Stimulated activated effector memory CD8-positive, alpha-beta T cell treated with anti-CD3 and anti-CD28 coated beads, Interleukin-12 subunit alpha, Interleukin-12 subunit beta, amount 100 ng/mL, for 72 hours (primary cell): ENCODE measurements at regions not wholly inside any gene's neighbourhood (a gene's known extent, or its start where the extent isn't known, plus 50 kb on each side); places are given as distances from the start of the nearest gene placed in this dataset.
A peak's percentile ranks its signal among the peaks of the same experiment; 100 is the strongest.

Experiments used
- ATAC-seq: fragments of 150-1000 bp; cut with Tn5 transposase; 2 replicates; pipeline ENCODE4 v1.10.0; 2021
- DNase-seq, 2 donors: peaks; one replicate each; pipeline ENCODE4 v3.0.0; 2021 to 2022; ENCODE audit warnings: low spot score in 2 of 2
- H3K27ac Mint-ChIP-seq: one replicate; pipeline ENCODE4 v1.8.0; 2022; ENCODE audit warnings: mild to moderate bottlenecking, mixed read lengths
- H3K36me3 Mint-ChIP-seq: one replicate; pipeline ENCODE4 v1.8.0; 2022; ENCODE audit warnings: mild to moderate bottlenecking, mixed read lengths
- H3K4me1 Mint-ChIP-seq: one replicate; pipeline ENCODE4 v1.8.0; 2022; ENCODE audit warnings: mixed read lengths
- H3K4me3 Mint-ChIP-seq: one replicate; pipeline ENCODE4 v1.8.0; 2022; ENCODE audit warnings: mild to moderate bottlenecking, mixed read lengths
- H3K9me3 Mint-ChIP-seq: one replicate; pipeline ENCODE4 v1.8.0; 2022; ENCODE audit warnings: mixed read lengths

GRCh38 chr6:29999416-29999815 is 57.1 kb downstream of the HLA-A start:
- Mint-ChIP-seq H3K4me1 (peaks cover 6% of the 10 kb centered on the region), H3K9me3 (no peaks in the 10 kb centered on the region), H3K4me3 (no peak overlapping the region), H3K27ac (no peak overlapping the region), H3K36me3 (no peaks in the 10 kb centered on the region)
- no peak for ATAC-seq
- DNase-seq, result no peak

GRCh38 chr6:30000156-30000791 is 57.9 kb downstream of the HLA-A start:
- DNase-seq (no peak), ATAC-seq (no peak)
- H3K27ac Mint-ChIP-seq, result no peak overlapping the region
- H3K4me3 Mint-ChIP-seq, result no peak overlapping the region
- no peaks in the 10 kb centered on the region for H3K36me3 Mint-ChIP-seq
- H3K9me3 Mint-ChIP-seq, result no peaks in the 10 kb centered on the region
- H3K4me1 Mint-ChIP-seq, result peaks cover 6% of the 10 kb centered on the region

GRCh38 chr6:30002871-30003270 is 58.2 kb upstream of the POLR1H start:
- Mint-ChIP-seq H3K4me1 (peaks cover 25% of the 10 kb centered on the region), H3K27ac (no peak overlapping the region), H3K9me3 (no peaks in the 10 kb centered on the region), H3K4me3 (no peak overlapping the region), H3K36me3 (no peaks in the 10 kb centered on the region)
- ATAC-seq, result no peak
- DNase-seq, result no peak

GRCh38 chr6:30005482-30005881 is 55.6 kb upstream of the POLR1H start:
- Mint-ChIP-seq H3K9me3 (no peaks in the 10 kb centered on the region), H3K4me1 (peaks cover 21% of the 10 kb centered on the region), H3K27ac (peak overlapping the region; percentile 84), H3K4me3 (peak overlapping the region; percentile 73), H3K36me3 (peaks cover 9% of the 10 kb centered on the region)
- ATAC-seq, result no peak
- no peak for DNase-seq

- Mint-ChIP-seq H3K27ac (peak overlapping the region; percentile 84), H3K4me1 (peaks cover 21% of the 10 kb centered on the region), H3K9me3 (no peaks in the 10 kb centered on the region), H3K4me3 (peak overlapping the region; percentile 73), H3K36me3 (peaks cover 9% of the 10 kb centered on the region)
- DNase-seq (no peak), ATAC-seq (peak; percentile 64)
These were observed 54.6 kb upstream of the POLR1H start for GRCh38 chr6:30006170-30007131.

GRCh38 chr6:30007132-30007764 is 53.8 kb upstream of the POLR1H start:
- H3K9me3 Mint-ChIP-seq, result no peaks in the 10 kb centered on the region
- H3K36me3 Mint-ChIP-seq, result peaks cover 9% of the 10 kb centered on the region
- H3K4me3 Mint-ChIP-seq, result peak overlapping the region; percentile 73
- H3K4me1 Mint-ChIP-seq, result peaks cover 21% of the 10 kb centered on the region
- no peak for DNase-seq
- ATAC-seq, result peak; percentile 27
- no peak overlapping the region for H3K27ac Mint-ChIP-seq

- Mint-ChIP-seq H3K27ac (no peak overlapping the region), H3K36me3 (peaks cover 9% of the 10 kb centered on the region), H3K4me1 (peaks cover 21% of the 10 kb centered on the region), H3K4me3 (no peak overlapping the region), H3K9me3 (no peaks in the 10 kb centered on the region)
- DNase-seq (no peak), ATAC-seq (no peak)
These were observed 52.0 kb upstream of the POLR1H start for GRCh38 chr6:30009113-30009512.
